HFF-Myc (cell line): ENCODE measurements at regions not wholly inside any gene's neighbourhood (a gene's known extent, or its start where the extent isn't known, plus 50 kb on each side); places are given as distances from the start of the nearest gene placed in this dataset.

Source experiments
- DNase-seq: peaks from one replicate; pipeline ENCODE4 v3.0.0-alpha.2; 2011; ENCODE audit warnings: low read depth; ENCODE audit errors: extremely low read depth
- H3K4me3 ChIP-seq: replicated peaks from 2 replicates; pipeline ENCODE4 v1.5.1; 2011; ENCODE audit warnings: low read depth, mild to moderate bottlenecking, control low read depth, low read length
- TF ChIP-seq, protein P1 (sequence below): IDR thresholded peaks from 2 replicates; pipeline ENCODE4 v1.5.1; 2012; ENCODE audit warnings: mild to moderate bottlenecking, low read depth, low read length, control low read depth; ENCODE audit errors: missing control alignments

DNA sequence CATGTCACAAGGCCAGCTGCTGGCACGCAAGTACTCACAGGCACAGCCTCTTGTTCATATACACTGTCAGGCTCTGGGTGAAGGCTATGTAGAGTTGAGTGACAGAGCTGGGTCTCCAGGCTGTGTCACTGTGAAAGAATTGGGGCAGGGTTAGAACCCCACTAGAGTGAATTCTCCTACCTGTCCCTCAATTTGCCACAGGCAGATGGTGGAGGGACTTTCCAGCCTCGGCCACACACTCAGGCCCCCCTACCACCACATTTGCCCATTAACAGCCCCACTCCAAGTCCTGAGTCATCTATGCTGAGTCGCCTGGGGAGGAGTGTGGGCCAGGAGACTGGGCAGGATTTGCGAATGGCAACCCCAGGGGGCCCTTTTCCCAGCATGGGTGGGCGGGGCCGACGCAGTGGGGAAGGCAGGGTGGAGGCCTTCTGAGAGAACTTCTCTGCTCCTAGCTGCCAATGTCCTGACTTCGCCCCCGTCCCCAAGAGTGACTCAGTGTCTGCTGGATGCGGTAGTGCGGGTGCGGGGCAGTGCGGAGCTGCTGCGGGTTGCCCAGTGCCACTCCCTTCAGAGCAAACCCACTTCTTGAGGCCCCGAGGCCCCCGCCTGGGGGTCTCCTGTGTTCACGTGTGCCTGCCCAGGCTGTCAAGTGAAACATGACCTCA, 50.3 kb upstream of the PSD2 start:
- DNase-seq, result no peak
- TF ChIP-seq, protein P1, sequence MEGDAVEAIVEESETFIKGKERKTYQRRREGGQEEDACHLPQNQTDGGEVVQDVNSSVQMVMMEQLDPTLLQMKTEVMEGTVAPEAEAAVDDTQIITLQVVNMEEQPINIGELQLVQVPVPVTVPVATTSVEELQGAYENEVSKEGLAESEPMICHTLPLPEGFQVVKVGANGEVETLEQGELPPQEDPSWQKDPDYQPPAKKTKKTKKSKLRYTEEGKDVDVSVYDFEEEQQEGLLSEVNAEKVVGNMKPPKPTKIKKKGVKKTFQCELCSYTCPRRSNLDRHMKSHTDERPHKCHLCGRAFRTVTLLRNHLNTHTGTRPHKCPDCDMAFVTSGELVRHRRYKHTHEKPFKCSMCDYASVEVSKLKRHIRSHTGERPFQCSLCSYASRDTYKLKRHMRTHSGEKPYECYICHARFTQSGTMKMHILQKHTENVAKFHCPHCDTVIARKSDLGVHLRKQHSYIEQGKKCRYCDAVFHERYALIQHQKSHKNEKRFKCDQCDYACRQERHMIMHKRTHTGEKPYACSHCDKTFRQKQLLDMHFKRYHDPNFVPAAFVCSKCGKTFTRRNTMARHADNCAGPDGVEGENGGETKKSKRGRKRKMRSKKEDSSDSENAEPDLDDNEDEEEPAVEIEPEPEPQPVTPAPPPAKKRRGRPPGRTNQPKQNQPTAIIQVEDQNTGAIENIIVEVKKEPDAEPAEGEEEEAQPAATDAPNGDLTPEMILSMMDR, result no peak
- no peak overlapping the region for H3K4me3 ChIP-seq

DNA sequence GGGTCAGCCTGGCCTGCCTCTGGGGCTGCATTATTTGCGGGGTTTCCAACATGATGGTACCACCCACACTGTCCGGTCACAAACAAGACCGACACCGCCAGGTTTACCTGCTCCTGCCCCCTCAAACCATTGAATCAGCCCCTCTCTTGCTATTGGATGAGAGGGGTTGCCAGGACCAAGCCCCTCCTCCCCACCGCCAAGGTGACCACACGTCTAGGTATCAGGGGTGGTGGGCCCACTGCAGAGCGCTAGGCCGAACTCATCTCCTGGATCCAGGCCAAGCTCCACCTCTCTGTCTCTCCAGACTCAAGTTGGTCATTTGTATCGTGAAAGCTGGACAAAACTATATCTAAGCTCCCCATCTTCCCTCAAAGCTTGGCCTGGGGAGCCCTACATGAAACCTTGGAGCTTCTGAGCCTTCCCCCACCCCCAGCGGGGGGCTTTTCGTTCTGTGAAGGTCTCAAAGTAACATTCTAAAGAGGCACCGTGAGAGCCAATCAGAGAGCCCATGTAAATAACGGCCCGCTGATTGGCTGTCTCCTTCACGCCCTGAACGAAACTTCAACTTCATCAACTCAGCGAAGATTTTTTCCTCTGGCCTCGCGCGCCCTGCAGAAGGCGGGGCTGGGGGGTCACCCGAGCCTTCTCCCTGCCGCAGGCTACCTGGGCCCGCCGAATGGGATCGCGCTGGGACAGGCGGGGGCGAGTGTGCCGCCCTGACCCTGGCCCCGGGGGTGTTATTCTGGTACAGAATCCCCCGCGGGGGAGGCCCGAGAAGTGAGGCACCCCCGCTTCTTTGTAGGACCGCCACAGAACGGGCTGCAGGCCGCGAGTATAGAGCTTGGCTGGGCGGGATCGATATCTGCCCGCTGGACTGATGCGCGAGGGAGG, 49.6 kb upstream of the PSD2 start:
- TF ChIP-seq, protein P1, result no peak
- H3K4me3 ChIP-seq, result peak overlapping the region; percentile 19
- DNase-seq, result no peak
